ENCODE measurements at regions not wholly inside any gene's neighbourhood (a gene's known extent, or its start where the extent isn't known, plus 50 kb on each side); places are given as distances from the start of the nearest gene placed in this dataset.

DNA sequence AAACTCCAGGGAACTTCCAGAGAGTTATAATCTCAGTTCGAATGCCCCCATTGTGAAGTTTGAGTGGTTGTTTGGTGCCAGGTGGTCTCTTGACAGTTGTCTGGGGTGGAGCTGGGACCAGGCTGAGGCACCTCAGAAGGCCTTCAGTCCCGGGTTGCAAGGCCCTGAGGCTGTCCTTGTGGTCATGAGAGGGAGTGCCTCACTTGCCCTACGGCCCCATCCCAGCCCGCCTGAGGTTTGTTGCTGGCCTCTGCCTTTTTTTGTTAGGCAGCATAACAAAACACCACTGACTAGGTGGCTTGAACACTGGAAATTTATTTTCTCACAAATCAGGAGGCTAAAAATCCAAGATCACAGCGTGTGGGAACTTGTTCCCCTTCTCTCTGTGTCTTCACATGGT lies 73.0 kb upstream of the PAPPA start:
- ChIA-PET CTCF (no interaction called here), POLR2A (no interaction called here)
- WGBS (ENCODE audit: missing lambda C conversion rate), result 60% methylated on average over 5 of the region's 5 CpGs
- no peak overlapping the region for H3K4me3 ChIP-seq
- TF ChIP-seq ZFP36 (IDR thresholded peaks at IDR 0.05; ENCODE audit: borderline replicate concordance, partially characterized antibody) (no peak), PHF8 (IDR thresholded peaks at IDR 0.05; ENCODE audit: borderline replicate concordance, low read depth) (no peak), REST (IDR thresholded peaks at IDR 0.05) (no peak), CBX2 (IDR thresholded peaks at IDR 0.05; ENCODE audit: borderline replicate concordance, low read depth) (no peak), CEBPB (IDR thresholded peaks at IDR 0.05) (no peak), POLR2A (IDR thresholded peaks at IDR 0.05; ENCODE audit: low read length) (no peak), TP53 (CRISPR knock-in tag; IDR thresholded peaks at IDR 0.05) (no peak), HMGXB4 (CRISPR knock-in tag; IDR thresholded peaks at IDR 0.05; ENCODE audit: borderline replicate concordance) (no peak), HOXA7 (CRISPR knock-in tag; IDR thresholded peaks at IDR 0.05) (no peak), HOXB13 (CRISPR knock-in tag; IDR thresholded peaks at IDR 0.05; ENCODE audit: low read depth) (no peak), MAZ (IDR thresholded peaks at IDR 0.05; ENCODE audit: borderline replicate concordance, low read depth, low read length) (no peak), NFE2L2 (conservative IDR thresholded peaks at IDR 0.05; ENCODE audit: low read length) (no peak), KDM1A (IDR thresholded peaks at IDR 0.05; ENCODE audit: low read depth) (no peak), JUNB (IDR thresholded peaks at IDR 0.05) (no peak), KDM5A (IDR thresholded peaks at IDR 0.05) (no peak)
- TF ChIP-seq, protein P1, sequence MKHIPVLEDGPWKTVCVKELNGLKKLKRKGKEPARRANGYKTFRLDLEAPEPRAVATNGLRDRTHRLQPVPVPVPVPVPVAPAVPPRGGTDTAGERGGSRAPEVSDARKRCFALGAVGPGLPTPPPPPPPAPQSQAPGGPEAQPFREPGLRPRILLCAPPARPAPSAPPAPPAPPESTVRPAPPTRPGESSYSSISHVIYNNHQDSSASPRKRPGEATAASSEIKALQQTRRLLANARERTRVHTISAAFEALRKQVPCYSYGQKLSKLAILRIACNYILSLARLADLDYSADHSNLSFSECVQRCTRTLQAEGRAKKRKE (CRISPR knock-in tag; IDR thresholded peaks at IDR 0.05; ENCODE audit: low read depth), result no peak
- TF ChIP-seq, protein P2, sequence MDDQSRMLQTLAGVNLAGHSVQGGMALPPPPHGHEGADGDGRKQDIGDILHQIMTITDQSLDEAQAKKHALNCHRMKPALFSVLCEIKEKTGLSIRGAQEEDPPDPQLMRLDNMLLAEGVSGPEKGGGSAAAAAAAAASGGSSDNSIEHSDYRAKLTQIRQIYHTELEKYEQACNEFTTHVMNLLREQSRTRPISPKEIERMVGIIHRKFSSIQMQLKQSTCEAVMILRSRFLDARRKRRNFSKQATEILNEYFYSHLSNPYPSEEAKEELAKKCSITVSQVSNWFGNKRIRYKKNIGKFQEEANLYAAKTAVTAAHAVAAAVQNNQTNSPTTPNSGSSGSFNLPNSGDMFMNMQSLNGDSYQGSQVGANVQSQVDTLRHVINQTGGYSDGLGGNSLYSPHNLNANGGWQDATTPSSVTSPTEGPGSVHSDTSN (IDR thresholded peaks at IDR 0.05), result no peak
- TF ChIP-seq, protein P3, sequence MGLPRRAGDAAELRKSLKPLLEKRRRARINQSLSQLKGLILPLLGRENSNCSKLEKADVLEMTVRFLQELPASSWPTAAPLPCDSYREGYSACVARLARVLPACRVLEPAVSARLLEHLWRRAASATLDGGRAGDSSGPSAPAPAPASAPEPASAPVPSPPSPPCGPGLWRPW (IDR thresholded peaks at IDR 0.05), result no peak
- DNase-seq (ENCODE audit: low read depth in 1 of 2, low spot score in 1 of 2), result no peak
- no peak for FAIRE-seq
- H3K9me3 ChIP-seq, result no peaks in the 10 kb centered on the region
- H3K4me1 ChIP-seq, result no peaks in the 10 kb centered on the region; the same call in 2 of the 3 replicates
- ATAC-seq, result no peak
- H3K27ac ChIP-seq, result peak overlapping the region in 1 of 2 experiments; percentile 47; a peak in 3 of 6 replicates
- H3K4me2 ChIP-seq, result no peak overlapping the region

DNA sequence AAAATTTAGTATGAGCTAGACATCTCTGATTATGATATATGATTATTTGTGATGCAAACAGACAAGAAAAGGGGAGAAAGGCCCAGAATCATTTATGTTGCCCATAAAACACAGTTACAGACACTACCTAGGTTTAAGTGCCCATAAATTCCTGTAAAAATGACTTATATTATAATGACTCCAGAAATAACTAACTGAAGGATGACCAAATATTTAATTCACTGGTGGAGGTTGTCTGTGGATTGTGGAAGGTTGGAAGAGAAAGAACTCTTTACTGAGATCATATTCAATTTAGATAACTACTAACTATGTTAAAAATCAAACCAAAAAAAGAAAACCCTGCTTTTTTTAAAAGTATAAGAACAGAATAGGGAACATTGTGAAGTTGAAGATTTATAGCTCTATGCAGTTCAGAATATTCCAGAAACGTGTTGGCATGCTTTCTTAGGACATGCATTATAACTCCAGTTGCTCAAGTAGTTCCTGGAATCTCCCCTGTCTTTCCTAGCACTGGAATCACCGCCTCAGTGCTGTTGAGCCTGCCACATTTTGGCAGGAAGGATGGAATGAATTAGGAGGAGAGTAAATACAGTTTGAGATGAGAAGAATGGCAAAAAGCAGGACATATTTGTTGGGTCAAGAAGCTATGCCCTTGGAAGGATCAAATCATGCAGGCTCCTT lies 72.0 kb upstream of the PAPPA start:
- ChIA-PET POLR2A (no interaction called here), CTCF (no interaction called here)
- peak overlapping the region in 1 of 2 experiments; percentile 53; a peak in 3 of 6 replicates for H3K27ac ChIP-seq
- H3K4me1 ChIP-seq, result peaks cover 6% of the 10 kb centered on the region
- no peak overlapping the region for H3K4me2 ChIP-seq
- H3K4me3 ChIP-seq, result no peak overlapping the region
- DNase-seq (ENCODE audit: low read depth in 1 of 2, low spot score in 1 of 2) (no peak), FAIRE-seq (no peak), ATAC-seq (no peak)
- WGBS (ENCODE audit: missing lambda C conversion rate), result 66% methylated on average over 2 of the region's 2 CpGs
- H3K9me3 ChIP-seq, result no peaks in the 10 kb centered on the region
- TF ChIP-seq GATA3 (IDR thresholded peaks at IDR 0.05; ENCODE audit: borderline replicate concordance) (no peak), MAZ (IDR thresholded peaks at IDR 0.05; ENCODE audit: borderline replicate concordance, low read depth, low read length) (no peak), EP300 (IDR thresholded peaks at IDR 0.05) (no peak), ZC3H11A (IDR thresholded peaks at IDR 0.05) (no peak), MAFK (IDR thresholded peaks at IDR 0.05; ENCODE audit: partially characterized antibody) (no peak), E2F6 (IDR thresholded peaks at IDR 0.05; ENCODE audit: borderline replicate concordance, low read depth) (no peak), TFCP2L1 (CRISPR knock-in tag; IDR thresholded peaks at IDR 0.05) (no peak), RAD21 (conservative IDR thresholded peaks at IDR 0.05 in 1 of 2, IDR thresholded peaks at IDR 0.05 in 1 of 2) (no peak), JUNB (IDR thresholded peaks at IDR 0.05) (no peak), HOXB13 (CRISPR knock-in tag; IDR thresholded peaks at IDR 0.05; ENCODE audit: low read depth) (no peak), RNF2 (IDR thresholded peaks at IDR 0.05; ENCODE audit: borderline replicate concordance, low read depth) (no peak), RARB (CRISPR knock-in tag; IDR thresholded peaks at IDR 0.05) (no peak), NFE2L2 (conservative IDR thresholded peaks at IDR 0.05; ENCODE audit: low read length) (no peak), JUN (IDR thresholded peaks at IDR 0.05) (no peak)
- TF ChIP-seq, protein P4, sequence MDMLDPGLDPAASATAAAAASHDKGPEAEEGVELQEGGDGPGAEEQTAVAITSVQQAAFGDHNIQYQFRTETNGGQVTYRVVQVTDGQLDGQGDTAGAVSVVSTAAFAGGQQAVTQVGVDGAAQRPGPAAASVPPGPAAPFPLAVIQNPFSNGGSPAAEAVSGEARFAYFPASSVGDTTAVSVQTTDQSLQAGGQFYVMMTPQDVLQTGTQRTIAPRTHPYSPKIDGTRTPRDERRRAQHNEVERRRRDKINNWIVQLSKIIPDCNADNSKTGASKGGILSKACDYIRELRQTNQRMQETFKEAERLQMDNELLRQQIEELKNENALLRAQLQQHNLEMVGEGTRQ (IDR thresholded peaks at IDR 0.05), result no peak
